ENCODE measurements at regions not wholly inside any gene's neighbourhood (a gene's known extent, or its start where the extent isn't known, plus 50 kb on each side); places are given as distances from the start of the nearest gene placed in this dataset.
"Not testable (repeated sequence)": the region's sequence is repeated elsewhere in the genome, so short reads cannot be mapped to it uniquely, and the experiment has no call there.

- Mint-ChIP-seq H3K27ac (no peak overlapping the region), H3K4me1 (ENCODE audit: unreplicated experiment) (peaks cover 5% of the 10 kb centered on the region), H3K4me3 (no peak overlapping the region), H3K27me3 (no peaks in the 10 kb centered on the region), H3K36me3 (no peaks in the 10 kb centered on the region), H3K9me3 (no peaks in the 10 kb centered on the region)
- TF ChIP-seq, protein P1, sequence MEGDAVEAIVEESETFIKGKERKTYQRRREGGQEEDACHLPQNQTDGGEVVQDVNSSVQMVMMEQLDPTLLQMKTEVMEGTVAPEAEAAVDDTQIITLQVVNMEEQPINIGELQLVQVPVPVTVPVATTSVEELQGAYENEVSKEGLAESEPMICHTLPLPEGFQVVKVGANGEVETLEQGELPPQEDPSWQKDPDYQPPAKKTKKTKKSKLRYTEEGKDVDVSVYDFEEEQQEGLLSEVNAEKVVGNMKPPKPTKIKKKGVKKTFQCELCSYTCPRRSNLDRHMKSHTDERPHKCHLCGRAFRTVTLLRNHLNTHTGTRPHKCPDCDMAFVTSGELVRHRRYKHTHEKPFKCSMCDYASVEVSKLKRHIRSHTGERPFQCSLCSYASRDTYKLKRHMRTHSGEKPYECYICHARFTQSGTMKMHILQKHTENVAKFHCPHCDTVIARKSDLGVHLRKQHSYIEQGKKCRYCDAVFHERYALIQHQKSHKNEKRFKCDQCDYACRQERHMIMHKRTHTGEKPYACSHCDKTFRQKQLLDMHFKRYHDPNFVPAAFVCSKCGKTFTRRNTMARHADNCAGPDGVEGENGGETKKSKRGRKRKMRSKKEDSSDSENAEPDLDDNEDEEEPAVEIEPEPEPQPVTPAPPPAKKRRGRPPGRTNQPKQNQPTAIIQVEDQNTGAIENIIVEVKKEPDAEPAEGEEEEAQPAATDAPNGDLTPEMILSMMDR (conservative IDR thresholded peaks at IDR 0.05) = no peak
- no peak for DNase-seq (ENCODE audit: extremely low spot score, unreplicated experiment)
Observed at GRCh38 chr6:126664271-126664670, 324.4 kb downstream of the CENPW start.

GRCh38 chr6:126665551-126665950, 325.6 kb downstream of the CENPW start:
- TF ChIP-seq, protein P1 (conservative IDR thresholded peaks at IDR 0.05) = no peak
- H3K27ac Mint-ChIP-seq = no peak overlapping the region
- no peaks in the 10 kb centered on the region for H3K36me3 Mint-ChIP-seq
- no peaks in the 10 kb centered on the region for H3K27me3 Mint-ChIP-seq
- H3K4me1 Mint-ChIP-seq (ENCODE audit: unreplicated experiment) = peaks cover 5% of the 10 kb centered on the region
- no peaks in the 10 kb centered on the region for H3K9me3 Mint-ChIP-seq
- no peak for DNase-seq (ENCODE audit: extremely low spot score, unreplicated experiment)
- H3K4me3 Mint-ChIP-seq = no peak overlapping the region

GRCh38 chr6:126667071-126667470, 327.2 kb downstream of the CENPW start:
- peaks cover 5% of the 10 kb centered on the region for H3K4me1 Mint-ChIP-seq (ENCODE audit: unreplicated experiment)
- TF ChIP-seq, protein P1 (conservative IDR thresholded peaks at IDR 0.05) = no peak

DNA sequence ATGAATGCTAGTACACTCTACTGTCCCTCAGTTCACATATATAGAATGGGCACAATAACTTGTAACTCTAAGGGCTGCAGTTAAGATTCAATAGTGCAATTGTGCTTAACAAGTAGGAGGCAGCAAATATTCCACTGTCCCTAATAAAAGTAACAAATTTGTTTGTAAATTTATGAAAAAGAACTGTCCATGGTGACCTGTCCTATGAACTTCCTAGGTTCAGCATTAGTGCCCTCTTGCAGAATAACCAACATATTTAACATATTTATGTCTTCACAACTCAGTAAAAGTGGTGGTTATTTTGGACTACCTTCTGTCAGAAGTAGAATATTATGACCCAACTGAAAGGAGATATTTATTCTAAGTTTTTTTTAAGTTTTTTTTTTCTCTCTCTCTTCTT, 327.8 kb downstream of the CENPW start:
- Mint-ChIP-seq H3K36me3 (no peaks in the 10 kb centered on the region), H3K27ac (no peak overlapping the region), H3K27me3 (no peaks in the 10 kb centered on the region), H3K4me1 (ENCODE audit: unreplicated experiment) (peaks cover 5% of the 10 kb centered on the region), H3K9me3 (no peaks in the 10 kb centered on the region), H3K4me3 (no peak overlapping the region)
- DNase-seq (ENCODE audit: extremely low spot score, unreplicated experiment) = no peak
- TF ChIP-seq, protein P1 (conservative IDR thresholded peaks at IDR 0.05) = no peak

More at GRCh38 chr6:126667071-126667470, 327.2 kb downstream of the CENPW start:
- Mint-ChIP-seq H3K27me3 (no peaks in the 10 kb centered on the region), H3K4me3 (no peak overlapping the region), H3K36me3 (no peaks in the 10 kb centered on the region), H3K9me3 (no peaks in the 10 kb centered on the region), H3K27ac (no peak overlapping the region)
- no peak for DNase-seq (ENCODE audit: extremely low spot score, unreplicated experiment)

- Mint-ChIP-seq H3K36me3 (no peaks in the 10 kb centered on the region), H3K27me3 (no peaks in the 10 kb centered on the region)
Observed at GRCh38 chr6:126672649-126673048, 332.7 kb downstream of the CENPW start.

GRCh38 chr6:126673749-126674148, 333.8 kb downstream of the CENPW start:
- H3K27me3 Mint-ChIP-seq; H3K9me3 Mint-ChIP-seq; DNase-seq (ENCODE audit: extremely low spot score, unreplicated experiment); H3K27ac Mint-ChIP-seq; H3K4me3 Mint-ChIP-seq; H3K36me3 Mint-ChIP-seq; H3K4me1 Mint-ChIP-seq (ENCODE audit: unreplicated experiment): not testable (repeated sequence)

More at GRCh38 chr6:126672649-126673048, 332.7 kb downstream of the CENPW start:
- Mint-ChIP-seq H3K4me3 (no peak overlapping the region), H3K27ac (no peak overlapping the region), H3K4me1 (ENCODE audit: unreplicated experiment) (no peaks in the 10 kb centered on the region), H3K9me3 (peaks cover 5% of the 10 kb centered on the region)
- DNase-seq (ENCODE audit: extremely low spot score, unreplicated experiment) = no peak
- TF ChIP-seq, protein P1 (conservative IDR thresholded peaks at IDR 0.05) = no peak

All from type B pancreatic cell (in vitro differentiated cells).